Fibroblast of lung (primary cell): ENCODE measurements at regions not wholly inside any gene's neighbourhood (a gene's known extent, or its start where the extent isn't known, plus 50 kb on each side); places are given as distances from the start of the nearest gene placed in this dataset.

Experiments used
- EZH2 ChIP-seq: IDR thresholded peaks from 2 replicates; pipeline ENCODE4 v1.5.1; 2012; ENCODE audit warnings: low read length, control low read depth, mild to moderate bottlenecking; ENCODE audit errors: missing control alignments
- TF ChIP-seq, protein P1 (sequence below), 2 donors: IDR thresholded peaks in 1 of 2; conservative IDR thresholded peaks in 1 of 2; 1 replicate in 1 of 2; 2 replicates in 1 of 2; pipeline ENCODE4 v1.5.1; 2011 to 2012; ENCODE audit warnings: low read length in 2 of 2, control low read depth in 1 of 2, inconsistent platforms in 1 of 2, low read depth in 1 of 2, mild to moderate bottlenecking in 1 of 2

DNA sequence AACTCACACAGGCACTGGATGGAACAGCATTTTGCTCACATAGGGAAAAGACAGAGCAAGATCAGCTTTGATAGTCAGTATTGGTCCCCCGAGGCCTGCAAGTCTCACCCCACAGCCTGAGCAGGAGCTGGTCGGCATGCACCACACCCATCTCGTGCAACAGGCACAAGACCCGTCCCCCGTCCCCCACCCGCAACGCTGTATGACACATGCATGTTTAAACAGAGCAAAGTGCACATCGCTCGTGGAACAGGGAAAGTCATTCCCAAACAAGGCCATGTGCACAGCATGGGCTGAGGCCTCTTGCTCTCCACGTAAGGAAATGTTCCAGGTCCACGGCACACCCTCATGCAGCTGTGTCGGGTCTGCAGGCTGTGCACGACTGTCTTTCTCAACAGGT lies 527.2 kb downstream of the ACTR3B start:
- TF ChIP-seq, protein P1, sequence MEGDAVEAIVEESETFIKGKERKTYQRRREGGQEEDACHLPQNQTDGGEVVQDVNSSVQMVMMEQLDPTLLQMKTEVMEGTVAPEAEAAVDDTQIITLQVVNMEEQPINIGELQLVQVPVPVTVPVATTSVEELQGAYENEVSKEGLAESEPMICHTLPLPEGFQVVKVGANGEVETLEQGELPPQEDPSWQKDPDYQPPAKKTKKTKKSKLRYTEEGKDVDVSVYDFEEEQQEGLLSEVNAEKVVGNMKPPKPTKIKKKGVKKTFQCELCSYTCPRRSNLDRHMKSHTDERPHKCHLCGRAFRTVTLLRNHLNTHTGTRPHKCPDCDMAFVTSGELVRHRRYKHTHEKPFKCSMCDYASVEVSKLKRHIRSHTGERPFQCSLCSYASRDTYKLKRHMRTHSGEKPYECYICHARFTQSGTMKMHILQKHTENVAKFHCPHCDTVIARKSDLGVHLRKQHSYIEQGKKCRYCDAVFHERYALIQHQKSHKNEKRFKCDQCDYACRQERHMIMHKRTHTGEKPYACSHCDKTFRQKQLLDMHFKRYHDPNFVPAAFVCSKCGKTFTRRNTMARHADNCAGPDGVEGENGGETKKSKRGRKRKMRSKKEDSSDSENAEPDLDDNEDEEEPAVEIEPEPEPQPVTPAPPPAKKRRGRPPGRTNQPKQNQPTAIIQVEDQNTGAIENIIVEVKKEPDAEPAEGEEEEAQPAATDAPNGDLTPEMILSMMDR (conservative IDR thresholded peaks at IDR 0.05 in 1 of 2, IDR thresholded peaks at IDR 0.05 in 1 of 2; ENCODE audit: low read depth in 1 of 2, low read length in 2 of 2), result no peak
- no peak for TF ChIP-seq EZH2
